Neural cell (in vitro differentiated cells): ENCODE measurements at regions not wholly inside any gene's neighbourhood (a gene's known extent, or its start where the extent isn't known, plus 50 kb on each side); places are given as distances from the start of the nearest gene placed in this dataset.

Experiments
- H2AFZ ChIP-seq: fragments of 200-600, 300-800 bp; sonication (generic), shearing (Covaris generic); 2 replicates; pipeline ENCODE4 v1.6.0; 2014; ENCODE audit warnings: low read depth, mild to moderate bottlenecking, antibody characterized with exemption, low read length, moderate library complexity
- H3F3A ChIP-seq: fragments of 200-600 bp; shearing (Covaris generic); 2 replicates; pipeline ENCODE4 v1.6.1; 2016; ENCODE audit warnings: mild to moderate bottlenecking, moderate library complexity, mixed read lengths, antibody characterized with exemption, low read length; ENCODE audit not compliant: insufficient read depth, poor library complexity, severe bottlenecking
- H3K27ac ChIP-seq: fragments of 200-600, 300-800 bp; sonication (generic), shearing (Covaris generic); 2 replicates; pipeline ENCODE4 v1.5.1; 2014; ENCODE audit warnings: mild to moderate bottlenecking, low read length, moderate library complexity
- H3K27me3 ChIP-seq: fragments of 300-800, 200-600 bp; sonication (generic), shearing (Covaris generic); 2 replicates; pipeline ENCODE4 v1.6.0; 2014; ENCODE audit warnings: mild to moderate bottlenecking, low read depth, low read length, moderate library complexity; ENCODE audit not compliant: insufficient read depth
- H3K36me3 ChIP-seq: fragments of 300-800, 200-600 bp; sonication (generic), shearing (Covaris generic); 2 replicates; pipeline ENCODE4 v1.5.1; 2014; ENCODE audit warnings: mild to moderate bottlenecking, antibody characterized with exemption, low read length, moderate library complexity; ENCODE audit not compliant: insufficient read depth
- H3K4me2 ChIP-seq: fragments of 300-800, 200-600 bp; sonication (generic), shearing (Covaris generic); 2 replicates; pipeline ENCODE4 v1.6.0; 2014; ENCODE audit warnings: mild to moderate bottlenecking, low read length
- H3K4me3 ChIP-seq: fragments of 300-800, 200-600 bp; sonication (generic), shearing (Covaris generic); 2 replicates; pipeline ENCODE4 v1.5.1; 2014; ENCODE audit warnings: mild to moderate bottlenecking, low read length, moderate library complexity
- H3K79me2 ChIP-seq: fragments of 200-600 bp; shearing (Covaris generic); replicated peaks from 2 replicates; pipeline ENCODE4 v1.6.0; 2014; ENCODE audit warnings: mild to moderate bottlenecking, low read length, moderate library complexity; ENCODE audit not compliant: insufficient read depth
- H3K9ac ChIP-seq: fragments of 300-800, 200-600 bp; sonication (generic), shearing (Covaris generic); 2 replicates; pipeline ENCODE4 v1.6.1; 2016; ENCODE audit warnings: mild to moderate bottlenecking, low read length, mixed read lengths
- H3K9me2 ChIP-seq: fragments of 200-600 bp; shearing (Covaris generic); 2 replicates; pipeline ENCODE4 v1.6.1; 2016; ENCODE audit warnings: mild to moderate bottlenecking, low read length, mixed read lengths; ENCODE audit not compliant: insufficient read depth
- H3K9me3 ChIP-seq: fragments of 200-600, 300-800 bp; sonication (generic), shearing (Covaris generic); 2 replicates; pipeline ENCODE4 v1.6.1; 2016; ENCODE audit warnings: mild to moderate bottlenecking, mixed run types, low read length, moderate library complexity, mixed read lengths
- H4K20me1 ChIP-seq: fragments of 200-600 bp; shearing (Covaris generic); 2 replicates; pipeline ENCODE4 v1.6.1; 2016; ENCODE audit warnings: mild to moderate bottlenecking, mixed run types; ENCODE audit not compliant: insufficient read depth
- EP300 ChIP-seq: fragments of 450-650 bp; conservative IDR thresholded peaks from 2 replicates; pipeline ENCODE4 v1.6.1; 2014; ENCODE audit warnings: antibody characterized with exemption, mild to moderate bottlenecking, moderate library complexity; ENCODE audit not compliant: poor library complexity, severe bottlenecking
- EZH2 ChIP-seq: fragments of 200-600, 300-800 bp; shearing (Covaris generic), sonication (generic); IDR thresholded peaks from 2 replicates; pipeline ENCODE4 v1.6.1; 2014; ENCODE audit warnings: antibody characterized with exemption, low read length, borderline replicate concordance, mild to moderate bottlenecking; ENCODE audit not compliant: insufficient read depth, poor library complexity, severe bottlenecking
- MXI1 ChIP-seq: fragments of 450-650 bp; conservative IDR thresholded peaks from 2 replicates; pipeline ENCODE4 v1.6.1; 2014; ENCODE audit warnings: antibody characterized with exemption, mild to moderate bottlenecking; ENCODE audit not compliant: poor library complexity, severe bottlenecking
- POLR2AphosphoS5 ChIP-seq: IDR thresholded peaks from 2 replicates; pipeline ENCODE4 v1.6.1; 2012
- RAD21 ChIP-seq: fragments of 450-650 bp; conservative IDR thresholded peaks from 2 replicates; pipeline ENCODE4 v1.6.1; 2014; ENCODE audit warnings: antibody characterized with exemption, mild to moderate bottlenecking, moderate library complexity
- SMC3 ChIP-seq: fragments of 450-650 bp; conservative IDR thresholded peaks from 2 replicates; pipeline ENCODE4 v1.6.1; 2014; ENCODE audit warnings: antibody characterized with exemption, mild to moderate bottlenecking, moderate library complexity; ENCODE audit not compliant: poor library complexity
- TAF1 ChIP-seq: IDR thresholded peaks from 2 replicates; pipeline ENCODE4 v1.6.1; 2012; ENCODE audit warnings: low read depth
- TF ChIP-seq, protein P1 (sequence below): fragments of 450-650 bp; IDR thresholded peaks from 2 replicates; pipeline ENCODE4 v1.5.1; 2014; ENCODE audit warnings: antibody characterized with exemption, mild to moderate bottlenecking, moderate library complexity; ENCODE audit not compliant: poor library complexity, severe bottlenecking
- TF ChIP-seq, protein P2 (sequence below): IDR thresholded peaks from 2 replicates; pipeline ENCODE4 v1.6.1; 2012; ENCODE audit warnings: borderline replicate concordance

DNA sequence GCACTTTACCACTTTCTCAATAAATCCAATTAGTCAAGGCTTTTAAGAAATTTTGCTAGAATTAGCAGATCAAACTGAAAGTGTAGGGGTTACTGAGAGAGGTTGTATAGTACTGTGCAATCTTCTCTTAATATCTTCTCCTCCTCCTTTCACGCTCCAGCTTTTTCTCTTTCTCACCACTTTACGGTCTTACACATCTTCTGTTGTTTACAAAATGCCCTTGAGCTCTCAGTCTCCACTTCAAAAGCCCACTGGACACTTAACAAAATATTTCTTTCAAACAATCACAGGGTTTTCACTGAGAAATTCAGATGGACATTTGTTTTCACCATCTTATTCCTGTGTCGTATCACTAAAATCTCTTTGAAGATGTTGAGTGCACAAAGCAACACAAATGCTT, 678.2 kb downstream of the ADGRL2 start:
- TF ChIP-seq MXI1 (no peak), RAD21 (no peak), EP300 (no peak), POLR2AphosphoS5 (no peak), TAF1 (no peak), EZH2 (no peak), SMC3 (no peak)
- TF ChIP-seq, protein P1, sequence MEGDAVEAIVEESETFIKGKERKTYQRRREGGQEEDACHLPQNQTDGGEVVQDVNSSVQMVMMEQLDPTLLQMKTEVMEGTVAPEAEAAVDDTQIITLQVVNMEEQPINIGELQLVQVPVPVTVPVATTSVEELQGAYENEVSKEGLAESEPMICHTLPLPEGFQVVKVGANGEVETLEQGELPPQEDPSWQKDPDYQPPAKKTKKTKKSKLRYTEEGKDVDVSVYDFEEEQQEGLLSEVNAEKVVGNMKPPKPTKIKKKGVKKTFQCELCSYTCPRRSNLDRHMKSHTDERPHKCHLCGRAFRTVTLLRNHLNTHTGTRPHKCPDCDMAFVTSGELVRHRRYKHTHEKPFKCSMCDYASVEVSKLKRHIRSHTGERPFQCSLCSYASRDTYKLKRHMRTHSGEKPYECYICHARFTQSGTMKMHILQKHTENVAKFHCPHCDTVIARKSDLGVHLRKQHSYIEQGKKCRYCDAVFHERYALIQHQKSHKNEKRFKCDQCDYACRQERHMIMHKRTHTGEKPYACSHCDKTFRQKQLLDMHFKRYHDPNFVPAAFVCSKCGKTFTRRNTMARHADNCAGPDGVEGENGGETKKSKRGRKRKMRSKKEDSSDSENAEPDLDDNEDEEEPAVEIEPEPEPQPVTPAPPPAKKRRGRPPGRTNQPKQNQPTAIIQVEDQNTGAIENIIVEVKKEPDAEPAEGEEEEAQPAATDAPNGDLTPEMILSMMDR = no peak
- TF ChIP-seq, protein P2, sequence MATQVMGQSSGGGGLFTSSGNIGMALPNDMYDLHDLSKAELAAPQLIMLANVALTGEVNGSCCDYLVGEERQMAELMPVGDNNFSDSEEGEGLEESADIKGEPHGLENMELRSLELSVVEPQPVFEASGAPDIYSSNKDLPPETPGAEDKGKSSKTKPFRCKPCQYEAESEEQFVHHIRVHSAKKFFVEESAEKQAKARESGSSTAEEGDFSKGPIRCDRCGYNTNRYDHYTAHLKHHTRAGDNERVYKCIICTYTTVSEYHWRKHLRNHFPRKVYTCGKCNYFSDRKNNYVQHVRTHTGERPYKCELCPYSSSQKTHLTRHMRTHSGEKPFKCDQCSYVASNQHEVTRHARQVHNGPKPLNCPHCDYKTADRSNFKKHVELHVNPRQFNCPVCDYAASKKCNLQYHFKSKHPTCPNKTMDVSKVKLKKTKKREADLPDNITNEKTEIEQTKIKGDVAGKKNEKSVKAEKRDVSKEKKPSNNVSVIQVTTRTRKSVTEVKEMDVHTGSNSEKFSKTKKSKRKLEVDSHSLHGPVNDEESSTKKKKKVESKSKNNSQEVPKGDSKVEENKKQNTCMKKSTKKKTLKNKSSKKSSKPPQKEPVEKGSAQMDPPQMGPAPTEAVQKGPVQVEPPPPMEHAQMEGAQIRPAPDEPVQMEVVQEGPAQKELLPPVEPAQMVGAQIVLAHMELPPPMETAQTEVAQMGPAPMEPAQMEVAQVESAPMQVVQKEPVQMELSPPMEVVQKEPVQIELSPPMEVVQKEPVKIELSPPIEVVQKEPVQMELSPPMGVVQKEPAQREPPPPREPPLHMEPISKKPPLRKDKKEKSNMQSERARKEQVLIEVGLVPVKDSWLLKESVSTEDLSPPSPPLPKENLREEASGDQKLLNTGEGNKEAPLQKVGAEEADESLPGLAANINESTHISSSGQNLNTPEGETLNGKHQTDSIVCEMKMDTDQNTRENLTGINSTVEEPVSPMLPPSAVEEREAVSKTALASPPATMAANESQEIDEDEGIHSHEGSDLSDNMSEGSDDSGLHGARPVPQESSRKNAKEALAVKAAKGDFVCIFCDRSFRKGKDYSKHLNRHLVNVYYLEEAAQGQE = no peak
- no peak overlapping the region for H2AFZ ChIP-seq

DNA sequence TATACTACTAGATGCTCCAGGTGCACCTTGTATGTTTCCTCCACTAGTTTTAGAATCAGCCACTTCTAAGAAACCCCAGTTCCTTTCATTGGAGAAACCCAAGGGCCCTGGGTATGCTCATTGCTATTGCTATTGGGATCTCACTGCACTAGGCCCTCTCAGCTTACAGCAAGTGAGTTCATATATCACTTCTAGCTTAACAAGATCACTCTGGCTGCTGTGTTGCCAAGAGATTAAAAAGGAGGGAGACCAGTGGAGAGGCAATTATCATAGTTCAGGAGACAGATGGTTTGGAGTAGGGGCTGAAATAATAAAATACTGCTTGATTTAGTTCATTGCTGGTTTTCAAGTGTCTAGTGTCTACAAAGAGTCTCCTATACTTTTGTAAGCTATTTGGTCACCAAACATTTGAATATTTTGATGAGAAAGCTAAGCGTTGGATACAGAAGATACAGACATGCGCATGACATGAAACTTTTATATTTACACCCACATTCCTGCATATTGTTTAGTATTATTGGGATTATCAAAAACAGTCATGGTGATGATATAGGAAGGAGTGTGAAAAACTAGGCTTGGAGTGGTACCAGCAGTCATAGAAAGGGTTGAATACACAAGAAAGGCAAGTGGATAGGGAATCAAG, 671.9 kb downstream of the ADGRL2 start:
- H3K9ac ChIP-seq = no peak overlapping the region
- no peaks in the 10 kb centered on the region for H3F3A ChIP-seq
- H3K4me3 ChIP-seq = no peak overlapping the region
- H4K20me1 ChIP-seq = no peaks in the 10 kb centered on the region
- no peak overlapping the region for H3K4me2 ChIP-seq
- no peaks in the 10 kb centered on the region for H3K9me2 ChIP-seq
- no peak for TF ChIP-seq RAD21
- TF ChIP-seq EZH2 = no peak
- TF ChIP-seq MXI1 = no peak
- no peak for TF ChIP-seq SMC3
- TF ChIP-seq, protein P1 = no peak
- TF ChIP-seq TAF1 = no peak
- TF ChIP-seq EP300 = no peak
- TF ChIP-seq POLR2AphosphoS5 = no peak
- TF ChIP-seq, protein P2 = no peak
- no peaks in the 10 kb centered on the region for H3K36me3 ChIP-seq
- H3K27me3 ChIP-seq = no peaks in the 10 kb centered on the region
- no peaks in the 10 kb centered on the region for H3K9me3 ChIP-seq
- no peak overlapping the region for H3K27ac ChIP-seq
- H3K79me2 ChIP-seq = no peaks in the 10 kb centered on the region
- H2AFZ ChIP-seq = no peak overlapping the region

More for the DNA sequence above, 678.2 kb downstream of the ADGRL2 start:
- Histone ChIP-seq H3K9me3 (no peaks in the 10 kb centered on the region), H3K4me2 (no peak overlapping the region), H3K79me2 (no peaks in the 10 kb centered on the region), H3K27me3 (no peaks in the 10 kb centered on the region), H3K9ac (no peak overlapping the region), H3F3A (no peaks in the 10 kb centered on the region), H4K20me1 (no peaks in the 10 kb centered on the region), H3K9me2 (no peaks in the 10 kb centered on the region), H3K4me3 (no peak overlapping the region), H3K27ac (no peak overlapping the region), H3K36me3 (no peaks in the 10 kb centered on the region)
